ENCODE measurements at regions not wholly inside any gene's neighbourhood (a gene's known extent, or its start where the extent isn't known, plus 50 kb on each side); places are given as distances from the start of the nearest gene placed in this dataset.

DNA sequence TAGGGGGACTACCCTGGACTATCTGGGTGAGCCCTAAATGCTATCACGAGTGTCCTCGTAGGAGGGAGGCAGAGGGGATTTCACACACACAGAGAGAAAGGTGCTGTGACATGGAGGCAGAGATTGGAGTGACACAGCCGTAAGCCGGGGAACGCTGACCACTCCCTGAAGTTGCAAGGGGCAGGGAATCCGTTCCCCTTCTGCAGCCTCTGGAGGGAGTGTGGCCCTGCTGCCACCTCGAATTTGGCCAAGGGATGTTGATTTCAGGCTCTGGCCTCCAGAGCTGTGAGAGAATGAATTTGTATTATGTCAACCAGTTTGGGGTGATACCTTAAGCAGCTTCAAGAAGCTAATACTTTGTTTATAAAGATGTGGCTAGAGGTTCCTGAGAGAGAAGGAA is 137.7 kb downstream of the ACTL8 start:
- TF ChIP-seq, protein P1, sequence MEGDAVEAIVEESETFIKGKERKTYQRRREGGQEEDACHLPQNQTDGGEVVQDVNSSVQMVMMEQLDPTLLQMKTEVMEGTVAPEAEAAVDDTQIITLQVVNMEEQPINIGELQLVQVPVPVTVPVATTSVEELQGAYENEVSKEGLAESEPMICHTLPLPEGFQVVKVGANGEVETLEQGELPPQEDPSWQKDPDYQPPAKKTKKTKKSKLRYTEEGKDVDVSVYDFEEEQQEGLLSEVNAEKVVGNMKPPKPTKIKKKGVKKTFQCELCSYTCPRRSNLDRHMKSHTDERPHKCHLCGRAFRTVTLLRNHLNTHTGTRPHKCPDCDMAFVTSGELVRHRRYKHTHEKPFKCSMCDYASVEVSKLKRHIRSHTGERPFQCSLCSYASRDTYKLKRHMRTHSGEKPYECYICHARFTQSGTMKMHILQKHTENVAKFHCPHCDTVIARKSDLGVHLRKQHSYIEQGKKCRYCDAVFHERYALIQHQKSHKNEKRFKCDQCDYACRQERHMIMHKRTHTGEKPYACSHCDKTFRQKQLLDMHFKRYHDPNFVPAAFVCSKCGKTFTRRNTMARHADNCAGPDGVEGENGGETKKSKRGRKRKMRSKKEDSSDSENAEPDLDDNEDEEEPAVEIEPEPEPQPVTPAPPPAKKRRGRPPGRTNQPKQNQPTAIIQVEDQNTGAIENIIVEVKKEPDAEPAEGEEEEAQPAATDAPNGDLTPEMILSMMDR (IDR thresholded peaks at IDR 0.05), result no peak
- TF ChIP-seq EZH2 (IDR thresholded peaks at IDR 0.05; ENCODE audit: borderline replicate concordance, insufficient read depth, low read depth, low read length, poor library complexity, severe bottlenecking), result no peak
